ENCODE measurements at regions not wholly inside any gene's neighbourhood (a gene's known extent, or its start where the extent isn't known, plus 50 kb on each side); places are given as distances from the start of the nearest gene placed in this dataset.
"Not testable (repeated sequence)": the region's sequence is repeated elsewhere in the genome, so short reads cannot be mapped to it uniquely, and the experiment has no call there.

DNA sequence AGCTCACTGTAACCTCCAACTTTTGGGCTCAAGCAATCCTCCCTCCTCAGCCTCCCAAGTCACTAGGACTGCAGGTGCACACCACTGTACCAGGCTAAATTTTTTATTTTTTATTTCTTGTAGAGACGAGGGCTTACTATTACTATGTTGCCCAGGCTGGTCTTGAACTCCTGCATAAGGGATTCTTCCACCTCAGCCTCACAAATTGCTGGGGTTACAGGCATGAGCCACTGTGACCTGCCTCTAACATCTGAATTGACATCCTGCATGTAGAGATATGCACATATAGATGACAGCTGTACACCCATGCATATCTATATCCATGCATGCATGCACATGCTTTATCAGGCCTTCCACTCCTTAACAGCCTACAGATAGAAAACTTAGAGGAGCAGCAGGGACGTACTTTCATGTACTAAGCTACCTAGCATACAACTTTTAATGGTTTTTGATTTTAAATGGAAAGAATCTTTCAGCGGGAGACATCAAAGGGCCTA, 740.9 kb upstream of the TPTE start:
- Histone ChIP-seq H3K4me3 (ENCODE audit: low read depth in 1 of 3, low read length in 3 of 3) (no peak overlapping the region), H3K27me3 (ENCODE audit: control insufficient read depth in 4 of 4, insufficient read depth in 4 of 4, low read length in 3 of 4) (peaks cover 0 to 5% (median 0%) of the 10 kb centered on the region in 4 donors), H3K9ac (ENCODE audit: low read depth in 1 of 2, low read length in 2 of 2) (no peak overlapping the region), H3K36me3 (ENCODE audit: control insufficient read depth in 4 of 4, insufficient read depth in 3 of 4, low read depth in 1 of 4, low read length in 3 of 4) (no peaks in the 10 kb centered on the region), H3K9me3 (ENCODE audit: control insufficient read depth in 4 of 4, low read length in 3 of 4) (peaks cover 0 to 2% (median 0%) of the 10 kb centered on the region in 4 donors), H3K4me1 (ENCODE audit: control insufficient read depth in 4 of 4, insufficient read depth in 4 of 4, low read length in 3 of 4) (no peaks in the 10 kb centered on the region), H3K27ac (ENCODE audit: low read depth in 1 of 2, low read length in 2 of 2) (no peak overlapping the region)
- WGBS = 34% methylated on average over 3 of the region's 3 CpGs
- no peak for DNase-seq (ENCODE audit: low spot score)
- TF ChIP-seq EGR1 (IDR thresholded peaks at IDR 0.05; ENCODE audit: low read depth in 2 of 2) = no peak
- TF ChIP-seq, protein P1, sequence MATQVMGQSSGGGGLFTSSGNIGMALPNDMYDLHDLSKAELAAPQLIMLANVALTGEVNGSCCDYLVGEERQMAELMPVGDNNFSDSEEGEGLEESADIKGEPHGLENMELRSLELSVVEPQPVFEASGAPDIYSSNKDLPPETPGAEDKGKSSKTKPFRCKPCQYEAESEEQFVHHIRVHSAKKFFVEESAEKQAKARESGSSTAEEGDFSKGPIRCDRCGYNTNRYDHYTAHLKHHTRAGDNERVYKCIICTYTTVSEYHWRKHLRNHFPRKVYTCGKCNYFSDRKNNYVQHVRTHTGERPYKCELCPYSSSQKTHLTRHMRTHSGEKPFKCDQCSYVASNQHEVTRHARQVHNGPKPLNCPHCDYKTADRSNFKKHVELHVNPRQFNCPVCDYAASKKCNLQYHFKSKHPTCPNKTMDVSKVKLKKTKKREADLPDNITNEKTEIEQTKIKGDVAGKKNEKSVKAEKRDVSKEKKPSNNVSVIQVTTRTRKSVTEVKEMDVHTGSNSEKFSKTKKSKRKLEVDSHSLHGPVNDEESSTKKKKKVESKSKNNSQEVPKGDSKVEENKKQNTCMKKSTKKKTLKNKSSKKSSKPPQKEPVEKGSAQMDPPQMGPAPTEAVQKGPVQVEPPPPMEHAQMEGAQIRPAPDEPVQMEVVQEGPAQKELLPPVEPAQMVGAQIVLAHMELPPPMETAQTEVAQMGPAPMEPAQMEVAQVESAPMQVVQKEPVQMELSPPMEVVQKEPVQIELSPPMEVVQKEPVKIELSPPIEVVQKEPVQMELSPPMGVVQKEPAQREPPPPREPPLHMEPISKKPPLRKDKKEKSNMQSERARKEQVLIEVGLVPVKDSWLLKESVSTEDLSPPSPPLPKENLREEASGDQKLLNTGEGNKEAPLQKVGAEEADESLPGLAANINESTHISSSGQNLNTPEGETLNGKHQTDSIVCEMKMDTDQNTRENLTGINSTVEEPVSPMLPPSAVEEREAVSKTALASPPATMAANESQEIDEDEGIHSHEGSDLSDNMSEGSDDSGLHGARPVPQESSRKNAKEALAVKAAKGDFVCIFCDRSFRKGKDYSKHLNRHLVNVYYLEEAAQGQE (IDR thresholded peaks at IDR 0.05) = no peak
- TF ChIP-seq NR2F2 (IDR thresholded peaks at IDR 0.05) = no peak
- TF ChIP-seq FOXA2 (IDR thresholded peaks at IDR 0.05) = no peak
- TF ChIP-seq RAD21 (IDR thresholded peaks at IDR 0.05) = no peak
- TF ChIP-seq SP1 (IDR thresholded peaks at IDR 0.05) = no peak
- no peak for TF ChIP-seq RXRA (IDR thresholded peaks at IDR 0.05)
- TF ChIP-seq, protein P2, sequence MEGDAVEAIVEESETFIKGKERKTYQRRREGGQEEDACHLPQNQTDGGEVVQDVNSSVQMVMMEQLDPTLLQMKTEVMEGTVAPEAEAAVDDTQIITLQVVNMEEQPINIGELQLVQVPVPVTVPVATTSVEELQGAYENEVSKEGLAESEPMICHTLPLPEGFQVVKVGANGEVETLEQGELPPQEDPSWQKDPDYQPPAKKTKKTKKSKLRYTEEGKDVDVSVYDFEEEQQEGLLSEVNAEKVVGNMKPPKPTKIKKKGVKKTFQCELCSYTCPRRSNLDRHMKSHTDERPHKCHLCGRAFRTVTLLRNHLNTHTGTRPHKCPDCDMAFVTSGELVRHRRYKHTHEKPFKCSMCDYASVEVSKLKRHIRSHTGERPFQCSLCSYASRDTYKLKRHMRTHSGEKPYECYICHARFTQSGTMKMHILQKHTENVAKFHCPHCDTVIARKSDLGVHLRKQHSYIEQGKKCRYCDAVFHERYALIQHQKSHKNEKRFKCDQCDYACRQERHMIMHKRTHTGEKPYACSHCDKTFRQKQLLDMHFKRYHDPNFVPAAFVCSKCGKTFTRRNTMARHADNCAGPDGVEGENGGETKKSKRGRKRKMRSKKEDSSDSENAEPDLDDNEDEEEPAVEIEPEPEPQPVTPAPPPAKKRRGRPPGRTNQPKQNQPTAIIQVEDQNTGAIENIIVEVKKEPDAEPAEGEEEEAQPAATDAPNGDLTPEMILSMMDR (IDR thresholded peaks at IDR 0.05; ENCODE audit: low read depth, low read length, missing input control) = no peak
- TF ChIP-seq, protein P3, sequence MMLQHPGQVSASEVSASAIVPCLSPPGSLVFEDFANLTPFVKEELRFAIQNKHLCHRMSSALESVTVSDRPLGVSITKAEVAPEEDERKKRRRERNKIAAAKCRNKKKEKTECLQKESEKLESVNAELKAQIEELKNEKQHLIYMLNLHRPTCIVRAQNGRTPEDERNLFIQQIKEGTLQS (IDR thresholded peaks at IDR 0.05) = no peak
- TF ChIP-seq GABPA (IDR thresholded peaks at IDR 0.05 in 1 of 2, conservative IDR thresholded peaks at IDR 0.05 in 1 of 2) = no peak
- TF ChIP-seq HNF4G (IDR thresholded peaks at IDR 0.05) = no peak
- TF ChIP-seq, protein P4, sequence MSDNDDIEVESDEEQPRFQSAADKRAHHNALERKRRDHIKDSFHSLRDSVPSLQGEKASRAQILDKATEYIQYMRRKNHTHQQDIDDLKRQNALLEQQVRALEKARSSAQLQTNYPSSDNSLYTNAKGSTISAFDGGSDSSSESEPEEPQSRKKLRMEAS (IDR thresholded peaks at IDR 0.05) = no peak
- TF ChIP-seq, protein P5, sequence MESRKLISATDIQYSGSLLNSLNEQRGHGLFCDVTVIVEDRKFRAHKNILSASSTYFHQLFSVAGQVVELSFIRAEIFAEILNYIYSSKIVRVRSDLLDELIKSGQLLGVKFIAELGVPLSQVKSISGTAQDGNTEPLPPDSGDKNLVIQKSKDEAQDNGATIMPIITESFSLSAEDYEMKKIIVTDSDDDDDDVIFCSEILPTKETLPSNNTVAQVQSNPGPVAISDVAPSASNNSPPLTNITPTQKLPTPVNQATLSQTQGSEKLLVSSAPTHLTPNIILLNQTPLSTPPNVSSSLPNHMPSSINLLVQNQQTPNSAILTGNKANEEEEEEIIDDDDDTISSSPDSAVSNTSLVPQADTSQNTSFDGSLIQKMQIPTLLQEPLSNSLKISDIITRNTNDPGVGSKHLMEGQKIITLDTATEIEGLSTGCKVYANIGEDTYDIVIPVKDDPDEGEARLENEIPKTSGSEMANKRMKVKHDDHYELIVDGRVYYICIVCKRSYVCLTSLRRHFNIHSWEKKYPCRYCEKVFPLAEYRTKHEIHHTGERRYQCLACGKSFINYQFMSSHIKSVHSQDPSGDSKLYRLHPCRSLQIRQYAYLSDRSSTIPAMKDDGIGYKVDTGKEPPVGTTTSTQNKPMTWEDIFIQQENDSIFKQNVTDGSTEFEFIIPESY (IDR thresholded peaks at IDR 0.05) = no peak

DNA sequence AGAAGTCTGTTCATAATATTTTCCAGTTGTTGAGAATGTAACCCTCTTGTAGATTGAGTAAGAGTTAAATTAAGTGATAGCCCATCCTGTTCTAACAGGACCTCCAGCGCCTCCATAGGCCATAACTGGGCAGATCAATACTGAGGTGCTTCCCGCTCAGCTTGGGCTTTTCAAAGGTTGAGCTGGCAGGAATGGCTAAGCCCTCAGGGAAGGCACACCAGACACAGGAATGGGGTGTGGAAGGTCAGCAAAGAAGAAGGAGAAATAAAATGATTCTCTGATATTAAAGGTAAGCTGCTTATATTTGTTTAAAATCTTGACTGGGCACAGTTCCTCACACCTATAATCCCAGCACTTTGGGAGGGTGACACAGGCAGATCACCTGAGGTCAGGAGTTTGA, 737.8 kb upstream of the TPTE start:
- 36% methylated on average over 2 of the region's 2 CpGs for WGBS
- not testable (repeated sequence) for H3K27ac ChIP-seq (ENCODE audit: low read depth in 1 of 2, low read length in 2 of 2); H3K4me1 ChIP-seq (ENCODE audit: control insufficient read depth in 4 of 4, insufficient read depth in 4 of 4, low read length in 3 of 4); H3K9ac ChIP-seq (ENCODE audit: low read depth in 1 of 2, low read length in 2 of 2); H3K9me3 ChIP-seq (ENCODE audit: control insufficient read depth in 4 of 4, low read length in 3 of 4); H3K4me3 ChIP-seq (ENCODE audit: low read depth in 1 of 3, low read length in 3 of 3); DNase-seq (ENCODE audit: low spot score); H3K36me3 ChIP-seq (ENCODE audit: control insufficient read depth in 4 of 4, insufficient read depth in 3 of 4, low read depth in 1 of 4, low read length in 3 of 4)
- peaks cover 0 to 11% (median 2%) of the 10 kb centered on the region in 4 donors for H3K27me3 ChIP-seq (ENCODE audit: control insufficient read depth in 4 of 4, insufficient read depth in 4 of 4, low read length in 3 of 4)

DNA sequence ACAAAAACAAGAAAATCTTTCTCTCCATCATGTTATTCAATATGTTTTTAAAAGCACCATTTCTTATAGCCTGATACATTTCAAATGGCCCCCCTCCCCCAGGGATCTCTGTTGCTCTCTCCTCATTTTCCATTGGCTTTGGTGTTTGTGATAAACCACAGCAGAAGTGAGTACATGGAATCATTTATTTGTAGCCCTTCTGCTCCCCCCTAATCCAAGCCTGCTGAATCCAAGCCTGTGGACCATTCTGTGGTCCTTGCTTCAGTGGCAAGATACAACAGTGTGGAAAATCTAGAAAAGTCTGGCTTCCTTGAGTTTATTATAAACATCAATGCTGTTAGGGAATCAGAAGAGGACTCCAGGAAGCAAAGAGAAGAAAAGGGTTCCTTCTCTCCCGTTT, 737.2 kb upstream of the TPTE start:
- not testable (repeated sequence) for H3K9ac ChIP-seq (ENCODE audit: low read depth in 1 of 2, low read length in 2 of 2); H3K9me3 ChIP-seq (ENCODE audit: control insufficient read depth in 4 of 4, low read length in 3 of 4); H3K36me3 ChIP-seq (ENCODE audit: control insufficient read depth in 4 of 4, insufficient read depth in 3 of 4, low read depth in 1 of 4, low read length in 3 of 4); H3K4me3 ChIP-seq (ENCODE audit: low read depth in 1 of 3, low read length in 3 of 3); H3K27ac ChIP-seq (ENCODE audit: low read depth in 1 of 2, low read length in 2 of 2); H3K4me1 ChIP-seq (ENCODE audit: control insufficient read depth in 4 of 4, insufficient read depth in 4 of 4, low read length in 3 of 4); DNase-seq (ENCODE audit: low spot score)
- peaks cover 0 to 11% (median 2%) of the 10 kb centered on the region in 4 donors for H3K27me3 ChIP-seq (ENCODE audit: control insufficient read depth in 4 of 4, insufficient read depth in 4 of 4, low read length in 3 of 4)
- 29% methylated on average over 1 of the region's 1 CpG for WGBS

DNA sequence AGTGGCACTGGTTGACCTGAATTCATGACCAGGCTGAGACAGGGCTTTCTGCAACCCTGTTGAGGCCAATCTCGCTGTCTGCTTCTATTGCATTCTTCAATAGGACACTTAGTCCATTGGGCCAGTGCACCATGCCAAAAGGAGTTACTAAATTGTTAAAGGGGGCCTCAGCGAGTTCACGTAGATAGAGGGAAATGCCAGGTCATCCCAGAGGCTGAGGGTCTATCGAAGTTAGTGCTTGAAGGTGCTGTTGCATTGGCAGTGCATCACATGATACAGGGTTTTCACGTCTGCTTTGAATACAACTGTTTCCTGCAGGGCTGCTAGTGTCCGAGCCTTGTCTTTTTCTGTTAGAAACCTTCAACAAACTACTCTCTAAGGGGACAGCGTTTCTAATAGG, 735.3 kb upstream of the TPTE start:
- not testable (repeated sequence) for H3K4me1 ChIP-seq (ENCODE audit: control insufficient read depth in 4 of 4, insufficient read depth in 4 of 4, low read length in 3 of 4); H3K36me3 ChIP-seq (ENCODE audit: control insufficient read depth in 4 of 4, insufficient read depth in 3 of 4, low read depth in 1 of 4, low read length in 3 of 4); DNase-seq (ENCODE audit: low spot score); H3K9ac ChIP-seq (ENCODE audit: low read depth in 1 of 2, low read length in 2 of 2); H3K9me3 ChIP-seq (ENCODE audit: control insufficient read depth in 4 of 4, low read length in 3 of 4); H3K4me3 ChIP-seq (ENCODE audit: low read depth in 1 of 3, low read length in 3 of 3); H3K27ac ChIP-seq (ENCODE audit: low read depth in 1 of 2, low read length in 2 of 2)
- H3K27me3 ChIP-seq (ENCODE audit: control insufficient read depth in 4 of 4, insufficient read depth in 4 of 4, low read length in 3 of 4) = peaks cover 0 to 11% (median 4%) of the 10 kb centered on the region in 4 donors
- WGBS = 37% methylated on average over 7 of the region's 7 CpGs
